K562 (cell line): ENCODE measurements at regions not wholly inside any gene's neighbourhood (a gene's known extent, or its start where the extent isn't known, plus 50 kb on each side); places are given as distances from the start of the nearest gene placed in this dataset.

Experiments
- BMI1 ChIP-seq: fragments of 150-350 bp; IDR thresholded peaks from 2 replicates; pipeline ENCODE4 v1.6.1; 2014; ENCODE audit warnings: low read length
- NFYB ChIP-seq: IDR thresholded peaks from 2 replicates; pipeline ENCODE4 v1.6.1; 2011; ENCODE audit warnings: mild to moderate bottlenecking, moderate library complexity; ENCODE audit not compliant: insufficient read length; ENCODE audit errors: extremely low read depth
- SMC3 ChIP-seq: conservative IDR thresholded peaks from 2 replicates; pipeline ENCODE4 v1.6.1; 2011; ENCODE audit warnings: low read depth, low read length, improper control_type of control experiment; ENCODE audit not compliant: insufficient read depth
- TAF1 ChIP-seq: IDR thresholded peaks from 2 replicates; pipeline ENCODE4 v1.6.1; 2011; ENCODE audit warnings: mild to moderate bottlenecking, low read length, moderate library complexity; ENCODE audit not compliant: insufficient read depth, control insufficient read depth, severe bottlenecking; ENCODE audit errors: extremely low read depth
- TF ChIP-seq, protein P1 (sequence below), 3 experiments: IDR thresholded peaks in 2 of 3; conservative IDR thresholded peaks in 1 of 3; 2 replicates each; pipeline ENCODE4 v1.5.1; 2011 to 2012; ENCODE audit warnings: low read length in 3 of 3, mild to moderate bottlenecking in 3 of 3, control low read depth in 2 of 3, improper control_type of control experiment in 1 of 3, inconsistent platforms in 1 of 3, low read depth in 1 of 3, mixed read lengths in 1 of 3, moderate library complexity in 1 of 3; ENCODE audit not compliant: insufficient read depth in 2 of 3
- TF ChIP-seq, protein P2 (sequence below): fragments of 450-650 bp; IDR thresholded peaks from 2 replicates; pipeline ENCODE4 v1.6.1; 2016
- TF ChIP-seq, protein P3 (sequence below): sonication (generic); formaldehyde crosslinking; IDR thresholded peaks from 2 replicates; pipeline ENCODE4 v1.8.1; 2022; ENCODE audit warnings: missing genetic modification reagents
- TF ChIP-seq, protein P4 (sequence below), 2 experiments: IDR thresholded peaks; 2 replicates each; pipeline ENCODE4 v1.6.1; 2011; ENCODE audit warnings: borderline replicate concordance in 1 of 2, control low read depth in 1 of 2, low read depth in 1 of 2, low read length in 1 of 2, mild to moderate bottlenecking in 1 of 2, mixed read lengths in 1 of 2, moderate library complexity in 1 of 2; ENCODE audit not compliant: insufficient read depth in 1 of 2, insufficient read length in 1 of 2, poor library complexity in 1 of 2, severe bottlenecking in 1 of 2; ENCODE audit errors: extremely low read depth in 1 of 2

DNA sequence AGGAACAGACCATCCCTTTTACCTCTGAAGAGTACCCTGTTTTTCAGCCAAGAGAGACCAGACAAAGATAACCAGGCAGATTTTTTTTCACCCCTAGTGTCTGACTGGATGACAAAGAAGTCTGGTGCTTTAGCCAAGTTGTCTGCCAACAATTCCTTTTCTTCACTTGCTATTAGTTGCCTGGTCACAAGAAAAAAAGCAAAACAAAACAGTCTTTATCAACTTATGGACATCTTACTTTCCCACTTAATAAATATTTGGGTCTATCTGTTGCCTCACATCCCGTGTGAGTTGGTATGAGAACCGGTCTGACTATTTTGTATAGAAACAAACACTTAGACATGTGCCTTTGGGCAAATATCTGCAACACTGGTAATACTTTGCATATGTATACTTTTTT lies 662.9 kb downstream of the PLPP3 start:
- TF ChIP-seq TAF1 (no peak), BMI1 (no peak), NFYB (no peak), SMC3 (no peak)
- TF ChIP-seq, protein P1, sequence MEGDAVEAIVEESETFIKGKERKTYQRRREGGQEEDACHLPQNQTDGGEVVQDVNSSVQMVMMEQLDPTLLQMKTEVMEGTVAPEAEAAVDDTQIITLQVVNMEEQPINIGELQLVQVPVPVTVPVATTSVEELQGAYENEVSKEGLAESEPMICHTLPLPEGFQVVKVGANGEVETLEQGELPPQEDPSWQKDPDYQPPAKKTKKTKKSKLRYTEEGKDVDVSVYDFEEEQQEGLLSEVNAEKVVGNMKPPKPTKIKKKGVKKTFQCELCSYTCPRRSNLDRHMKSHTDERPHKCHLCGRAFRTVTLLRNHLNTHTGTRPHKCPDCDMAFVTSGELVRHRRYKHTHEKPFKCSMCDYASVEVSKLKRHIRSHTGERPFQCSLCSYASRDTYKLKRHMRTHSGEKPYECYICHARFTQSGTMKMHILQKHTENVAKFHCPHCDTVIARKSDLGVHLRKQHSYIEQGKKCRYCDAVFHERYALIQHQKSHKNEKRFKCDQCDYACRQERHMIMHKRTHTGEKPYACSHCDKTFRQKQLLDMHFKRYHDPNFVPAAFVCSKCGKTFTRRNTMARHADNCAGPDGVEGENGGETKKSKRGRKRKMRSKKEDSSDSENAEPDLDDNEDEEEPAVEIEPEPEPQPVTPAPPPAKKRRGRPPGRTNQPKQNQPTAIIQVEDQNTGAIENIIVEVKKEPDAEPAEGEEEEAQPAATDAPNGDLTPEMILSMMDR (IDR thresholded peaks at IDR 0.05 in 2 of 3, conservative IDR thresholded peaks at IDR 0.05 in 1 of 3; ENCODE audit: insufficient read depth in 2 of 3, low read depth in 1 of 3, low read length in 3 of 3), result no peak
- TF ChIP-seq, protein P2, sequence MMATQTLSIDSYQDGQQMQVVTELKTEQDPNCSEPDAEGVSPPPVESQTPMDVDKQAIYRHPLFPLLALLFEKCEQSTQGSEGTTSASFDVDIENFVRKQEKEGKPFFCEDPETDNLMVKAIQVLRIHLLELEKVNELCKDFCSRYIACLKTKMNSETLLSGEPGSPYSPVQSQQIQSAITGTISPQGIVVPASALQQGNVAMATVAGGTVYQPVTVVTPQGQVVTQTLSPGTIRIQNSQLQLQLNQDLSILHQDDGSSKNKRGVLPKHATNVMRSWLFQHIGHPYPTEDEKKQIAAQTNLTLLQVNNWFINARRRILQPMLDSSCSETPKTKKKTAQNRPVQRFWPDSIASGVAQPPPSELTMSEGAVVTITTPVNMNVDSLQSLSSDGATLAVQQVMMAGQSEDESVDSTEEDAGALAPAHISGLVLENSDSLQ, result no peak
- TF ChIP-seq, protein P3, sequence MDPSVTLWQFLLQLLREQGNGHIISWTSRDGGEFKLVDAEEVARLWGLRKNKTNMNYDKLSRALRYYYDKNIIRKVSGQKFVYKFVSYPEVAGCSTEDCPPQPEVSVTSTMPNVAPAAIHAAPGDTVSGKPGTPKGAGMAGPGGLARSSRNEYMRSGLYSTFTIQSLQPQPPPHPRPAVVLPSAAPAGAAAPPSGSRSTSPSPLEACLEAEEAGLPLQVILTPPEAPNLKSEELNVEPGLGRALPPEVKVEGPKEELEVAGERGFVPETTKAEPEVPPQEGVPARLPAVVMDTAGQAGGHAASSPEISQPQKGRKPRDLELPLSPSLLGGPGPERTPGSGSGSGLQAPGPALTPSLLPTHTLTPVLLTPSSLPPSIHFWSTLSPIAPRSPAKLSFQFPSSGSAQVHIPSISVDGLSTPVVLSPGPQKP, result no peak
- TF ChIP-seq, protein P4, sequence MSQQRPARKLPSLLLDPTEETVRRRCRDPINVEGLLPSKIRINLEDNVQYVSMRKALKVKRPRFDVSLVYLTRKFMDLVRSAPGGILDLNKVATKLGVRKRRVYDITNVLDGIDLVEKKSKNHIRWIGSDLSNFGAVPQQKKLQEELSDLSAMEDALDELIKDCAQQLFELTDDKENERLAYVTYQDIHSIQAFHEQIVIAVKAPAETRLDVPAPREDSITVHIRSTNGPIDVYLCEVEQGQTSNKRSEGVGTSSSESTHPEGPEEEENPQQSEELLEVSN (IDR thresholded peaks at IDR 0.05; ENCODE audit: borderline replicate concordance in 1 of 2, extremely low read depth in 1 of 2, insufficient read depth in 1 of 2, insufficient read length in 1 of 2, low read depth in 1 of 2, low read length in 1 of 2, poor library complexity in 1 of 2, severe bottlenecking in 1 of 2), result no peak
